H9 (cell line): ENCODE measurements at regions not wholly inside any gene's neighbourhood (a gene's known extent, or its start where the extent isn't known, plus 50 kb on each side); places are given as distances from the start of the nearest gene placed in this dataset.

Experiments used
- DNase-seq: peaks from one replicate; pipeline ENCODE4 v3.0.0-alpha.2; 2017
- H2AFZ ChIP-seq: one replicate; pipeline ENCODE4 v1.6.1; 2013; ENCODE audit warnings: mild to moderate bottlenecking, low read length, control low read depth, moderate library complexity
- H2AK5ac ChIP-seq: 2 replicates; pipeline ENCODE4 v1.6.1; 2013; ENCODE audit warnings: low read length, control low read depth, mixed read lengths; ENCODE audit not compliant: insufficient read length
- H2BK120ac ChIP-seq: one replicate; pipeline ENCODE4 v1.6.1; 2013; ENCODE audit warnings: low read depth, mild to moderate bottlenecking, low read length, control low read depth, inconsistent platforms; ENCODE audit not compliant: poor library complexity, severe bottlenecking
- H2BK12ac ChIP-seq: 2 replicates; pipeline ENCODE4 v1.6.1; 2013; ENCODE audit warnings: low read length, control low read depth, mixed read lengths, low read depth; ENCODE audit not compliant: insufficient read length
- H2BK15ac ChIP-seq: 2 replicates; pipeline ENCODE4 v1.6.1; 2013; ENCODE audit warnings: low read depth, low read length, control low read depth
- H2BK20ac ChIP-seq: one replicate; pipeline ENCODE4 v1.6.1; 2013; ENCODE audit warnings: low read depth, mild to moderate bottlenecking, low read length, control low read depth, inconsistent platforms; ENCODE audit not compliant: poor library complexity, severe bottlenecking
- H2BK5ac ChIP-seq: 2 replicates; pipeline ENCODE4 v1.6.1; 2013; ENCODE audit warnings: low read length, control low read depth, mixed read lengths; ENCODE audit not compliant: insufficient read length
- H3K14ac ChIP-seq: 2 replicates; pipeline ENCODE4 v1.6.1; 2013; ENCODE audit warnings: low read length, control low read depth; ENCODE audit not compliant: insufficient read depth
- H3K18ac ChIP-seq: 2 replicates; pipeline ENCODE4 v1.6.1; 2013; ENCODE audit warnings: low read depth, mild to moderate bottlenecking, mixed read lengths, low read length, control low read depth; ENCODE audit not compliant: insufficient read length
- H3K23ac ChIP-seq: 2 replicates; pipeline ENCODE4 v1.6.1; 2013; ENCODE audit warnings: low read length, control low read depth, mixed read lengths, low read depth; ENCODE audit not compliant: insufficient read length
- H3K23me2 ChIP-seq: 2 replicates; pipeline ENCODE4 v1.6.1; 2013; ENCODE audit warnings: low read depth, mild to moderate bottlenecking, mixed read lengths, low read length, control low read depth; ENCODE audit not compliant: insufficient read length, poor library complexity, severe bottlenecking
- H3K27ac ChIP-seq: 2 replicates; pipeline ENCODE4 v1.5.1; 2013; ENCODE audit warnings: low read length, control low read depth, mixed read lengths, low read depth; ENCODE audit not compliant: insufficient read length
- H3K27me3 ChIP-seq: 2 replicates; pipeline ENCODE4 v1.6.1; 2013; ENCODE audit warnings: low read length, control low read depth, inconsistent platforms; ENCODE audit not compliant: insufficient read depth
- H3K4ac ChIP-seq: 2 replicates; pipeline ENCODE4 v1.6.1; 2013; ENCODE audit warnings: low read depth, mild to moderate bottlenecking, control low read depth, inconsistent platforms, low read length, moderate library complexity
- H3K4me1 ChIP-seq: 2 replicates; pipeline ENCODE4 v1.6.1; 2013; ENCODE audit warnings: low read length, control low read depth, inconsistent platforms; ENCODE audit not compliant: insufficient read depth
- H3K4me2 ChIP-seq: 2 replicates; pipeline ENCODE4 v1.6.1; 2013; ENCODE audit warnings: low read length, control low read depth, mixed read lengths; ENCODE audit not compliant: insufficient read length, insufficient read depth
- H3K56ac ChIP-seq: 2 replicates; pipeline ENCODE4 v1.6.1; 2013; ENCODE audit warnings: low read depth, mild to moderate bottlenecking, mixed read lengths, low read length, control low read depth; ENCODE audit not compliant: insufficient read length
- H3K79me1 ChIP-seq: 2 replicates; pipeline ENCODE4 v1.6.1; 2013; ENCODE audit warnings: low read depth, mild to moderate bottlenecking, moderate library complexity, low read length, control low read depth, inconsistent platforms; ENCODE audit not compliant: insufficient read depth, poor library complexity, severe bottlenecking
- H3K79me2 ChIP-seq: 2 replicates; pipeline ENCODE4 v1.6.1; 2013; ENCODE audit warnings: low read length, control low read depth, inconsistent platforms; ENCODE audit not compliant: insufficient read depth
- H3K9ac ChIP-seq: 2 replicates; pipeline ENCODE4 v1.6.1; 2013; ENCODE audit warnings: low read length, control low read depth, mixed read lengths; ENCODE audit not compliant: insufficient read length; ENCODE audit errors: extremely low read depth
- H3K9me3 ChIP-seq: one replicate; pipeline ENCODE4 v1.6.1; 2013; ENCODE audit warnings: low read depth, low read length, inconsistent platforms; ENCODE audit not compliant: control insufficient read depth
- H3T11ph ChIP-seq: one replicate; pipeline ENCODE4 v1.6.1; 2013; ENCODE audit warnings: mild to moderate bottlenecking, low read length, control low read depth, inconsistent platforms
- H4K20me1 ChIP-seq: one replicate; pipeline ENCODE4 v1.6.1; 2013; ENCODE audit not compliant: control insufficient read depth, insufficient read length, insufficient read depth
- H4K5ac ChIP-seq: 2 replicates; pipeline ENCODE4 v1.6.1; 2013; ENCODE audit warnings: low read depth, mild to moderate bottlenecking, mixed read lengths, low read length, control low read depth; ENCODE audit not compliant: insufficient read length
- H4K8ac ChIP-seq: replicated peaks from 2 replicates; pipeline ENCODE4 v1.6.1; 2013; ENCODE audit warnings: low read length, control low read depth, mixed read lengths, low read depth; ENCODE audit not compliant: insufficient read length
- H4K91ac ChIP-seq: 2 replicates; pipeline ENCODE4 v1.6.1; 2013; ENCODE audit warnings: low read depth, mild to moderate bottlenecking, moderate library complexity, mixed read lengths, low read length, control low read depth; ENCODE audit not compliant: insufficient read length
- H3K27ac Mint-ChIP-seq, 3 experiments: 2 replicates in 2 of 3; 3 replicates in 1 of 3; pipeline ENCODE4 v1.8.0; 2020 to 2021; ENCODE audit warnings: mixed read lengths in 3 of 3, mild to moderate bottlenecking in 1 of 3, moderate library complexity in 1 of 3
- H3K27me3 Mint-ChIP-seq: 2 replicates; pipeline ENCODE4 v1.8.0; 2021; ENCODE audit warnings: low read depth, mild to moderate bottlenecking, moderate library complexity, mixed read lengths
- H3K36me3 Mint-ChIP-seq, 3 experiments: 2 replicates in 2 of 3; 3 replicates in 1 of 3; pipeline ENCODE4 v1.8.0; 2020 to 2021; ENCODE audit warnings: low read depth in 3 of 3, mixed read lengths in 3 of 3; ENCODE audit not compliant: insufficient read depth in 1 of 3
- H3K4me1 Mint-ChIP-seq, 2 experiments: 2 replicates each; pipeline ENCODE4 v1.8.0; 2020; ENCODE audit warnings: mixed read lengths in 2 of 2
- H3K4me3 Mint-ChIP-seq, 2 experiments: 2 replicates in 1 of 2; 3 replicates in 1 of 2; pipeline ENCODE4 v1.8.0; 2020 to 2021; ENCODE audit warnings: mild to moderate bottlenecking in 2 of 2, mixed read lengths in 2 of 2, moderate library complexity in 1 of 2
- H3K9me3 Mint-ChIP-seq, 2 experiments: 2 replicates in 1 of 2; 3 replicates in 1 of 2; pipeline ENCODE4 v1.8.0; 2020; ENCODE audit warnings: mild to moderate bottlenecking in 2 of 2, mixed read lengths in 2 of 2, moderate library complexity in 1 of 2
- WGBS: extraction: QIAGEN DNeasy Blood & Tissue Kit; methylation state at CpG from one replicate; pipeline ENCODE4 v1.1.7; 2013; ENCODE audit warnings: missing lambda C conversion rate, low lambda C conversion rate, mixed read lengths; ENCODE audit not compliant: insufficient read length; ENCODE audit errors: extremely low coverage; 5-methylcytosine and 5-hydroxymethylcytosine counted together
- TF ChIP-seq, protein P1 (sequence below): fragments of 200-600 bp; sonication (generic); conservative IDR thresholded peaks from 3 replicates; pipeline ENCODE4 v1.8.0; 2021; ENCODE audit warnings: antibody characterized with exemption, mild to moderate bottlenecking

DNA sequence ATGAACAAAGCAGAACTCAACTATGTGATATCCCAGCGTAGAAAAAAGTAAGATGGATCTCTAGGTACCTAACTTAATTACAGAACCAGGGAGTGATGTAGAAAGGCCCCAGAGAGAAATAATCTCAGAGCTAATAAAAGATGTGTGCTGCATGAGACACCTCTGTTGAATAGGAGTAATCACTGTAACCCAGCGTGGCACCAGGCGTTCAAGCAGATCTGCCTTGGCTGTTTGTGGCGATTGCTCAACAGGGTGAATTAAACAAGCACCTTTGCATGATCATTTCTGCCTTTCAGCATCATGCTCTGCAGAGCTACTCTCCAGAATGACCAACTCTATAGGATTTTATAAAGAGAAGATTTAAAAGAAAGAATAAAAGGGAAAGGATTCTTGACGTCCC, 81.7 kb upstream of the KCNIP4 start:
- Histone ChIP-seq H3K79me1 (no peaks in the 10 kb centered on the region), H3K79me2 (no peaks in the 10 kb centered on the region), H2AK5ac (no peak overlapping the region), H3K4ac (no peak overlapping the region), H3K23ac (no peak overlapping the region), H4K8ac (no peak overlapping the region), H2BK20ac (no peak overlapping the region), H3K56ac (no peak overlapping the region), H2BK15ac (no peak overlapping the region), H3T11ph (no peak overlapping the region), H3K9ac (no peak overlapping the region), H4K5ac (no peak overlapping the region), H3K9me3 (no peaks in the 10 kb centered on the region), H3K18ac (no peak overlapping the region), H2BK120ac (no peak overlapping the region), H3K14ac (no peak overlapping the region), H3K27ac (no peak overlapping the region), H4K20me1 (no peaks in the 10 kb centered on the region), H3K4me1 (no peaks in the 10 kb centered on the region), H3K27me3 (no peaks in the 10 kb centered on the region), H3K23me2 (no peaks in the 10 kb centered on the region), H3K4me2 (no peak overlapping the region), H4K91ac (no peak overlapping the region), H2BK5ac (no peak overlapping the region), H2BK12ac (no peak overlapping the region), H2AFZ (no peak overlapping the region)
- H3K9me3 Mint-ChIP-seq, result no peaks in the 10 kb centered on the region; a peak in 1 of 5 replicates
- peaks cover 11 to 14% of the 10 kb centered on the region in 2 experiments for H3K4me1 Mint-ChIP-seq
- no peak for DNase-seq
- TF ChIP-seq, protein P1, sequence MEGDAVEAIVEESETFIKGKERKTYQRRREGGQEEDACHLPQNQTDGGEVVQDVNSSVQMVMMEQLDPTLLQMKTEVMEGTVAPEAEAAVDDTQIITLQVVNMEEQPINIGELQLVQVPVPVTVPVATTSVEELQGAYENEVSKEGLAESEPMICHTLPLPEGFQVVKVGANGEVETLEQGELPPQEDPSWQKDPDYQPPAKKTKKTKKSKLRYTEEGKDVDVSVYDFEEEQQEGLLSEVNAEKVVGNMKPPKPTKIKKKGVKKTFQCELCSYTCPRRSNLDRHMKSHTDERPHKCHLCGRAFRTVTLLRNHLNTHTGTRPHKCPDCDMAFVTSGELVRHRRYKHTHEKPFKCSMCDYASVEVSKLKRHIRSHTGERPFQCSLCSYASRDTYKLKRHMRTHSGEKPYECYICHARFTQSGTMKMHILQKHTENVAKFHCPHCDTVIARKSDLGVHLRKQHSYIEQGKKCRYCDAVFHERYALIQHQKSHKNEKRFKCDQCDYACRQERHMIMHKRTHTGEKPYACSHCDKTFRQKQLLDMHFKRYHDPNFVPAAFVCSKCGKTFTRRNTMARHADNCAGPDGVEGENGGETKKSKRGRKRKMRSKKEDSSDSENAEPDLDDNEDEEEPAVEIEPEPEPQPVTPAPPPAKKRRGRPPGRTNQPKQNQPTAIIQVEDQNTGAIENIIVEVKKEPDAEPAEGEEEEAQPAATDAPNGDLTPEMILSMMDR, result no peak
- peak overlapping the region in 1 of 3 experiments; percentile 69; a peak in 1 of 7 replicates for H3K27ac Mint-ChIP-seq
- no peak overlapping the region; a peak in 1 of 5 replicates for H3K4me3 Mint-ChIP-seq
- no peaks in the 10 kb centered on the region; a peak in 1 of 7 replicates for H3K36me3 Mint-ChIP-seq
- no peaks in the 10 kb centered on the region for H3K27me3 Mint-ChIP-seq
- WGBS, result no CpG with 5 or more reads among the region's 5 CpGs
